ENCODE measurements at regions not wholly inside any gene's neighbourhood (a gene's known extent, or its start where the extent isn't known, plus 50 kb on each side); places are given as distances from the start of the nearest gene placed in this dataset.

GRCh38 chr13:68808456-68808855 is 1299.2 kb upstream of the ATXN8OS start:
- Histone ChIP-seq H3K36me3 (ENCODE audit: insufficient read depth, low read length, poor library complexity, severe bottlenecking) (no peaks in the 10 kb centered on the region), H3K27me3 (replicated peaks; ENCODE audit: insufficient read depth, low read depth, low read length, poor library complexity) (no peaks in the 10 kb centered on the region), H3K4me3 (ENCODE audit: low read depth, low read length, poor library complexity, severe bottlenecking) (no peak overlapping the region), H3K4me1 (ENCODE audit: insufficient read depth, low read length, poor library complexity, severe bottlenecking) (no peaks in the 10 kb centered on the region), H3K27ac (ENCODE audit: low read depth, low read length, poor library complexity, severe bottlenecking) (no peak overlapping the region), H3K9me3 (ENCODE audit: low read depth, low read length, poor library complexity, severe bottlenecking) (no peaks in the 10 kb centered on the region)
- intact Hi-C loops (cut with micrococcal nuclease; ENCODE audit: unreplicated experiment): no loop called here
- DNase-seq (ENCODE audit: low spot score): no peak
- no TSS peak for BruUV-seq (replicated peaks)
- TF ChIP-seq EZH2 (IDR thresholded peaks at IDR 0.05; ENCODE audit: borderline replicate concordance, low read depth, low read length, poor library complexity, severe bottlenecking) (no peak), CTCF (conservative IDR thresholded peaks at IDR 0.05; ENCODE audit: low read depth, low read length) (no peak)
- CTCF ChIA-PET: no interaction called here
- POLR2A ChIA-PET (ENCODE audit: low non-redundant PET): no interaction called here

- POLR2A ChIA-PET (ENCODE audit: low non-redundant PET): no interaction called here
- intact Hi-C loops (cut with micrococcal nuclease; ENCODE audit: unreplicated experiment): no loop called here
- Histone ChIP-seq H3K9me3 (ENCODE audit: low read depth, low read length, poor library complexity, severe bottlenecking) (no peaks in the 10 kb centered on the region), H3K27me3 (replicated peaks; ENCODE audit: insufficient read depth, low read depth, low read length, poor library complexity) (no peaks in the 10 kb centered on the region), H3K36me3 (ENCODE audit: insufficient read depth, low read length, poor library complexity, severe bottlenecking) (no peaks in the 10 kb centered on the region), H3K4me1 (ENCODE audit: insufficient read depth, low read length, poor library complexity, severe bottlenecking) (no peaks in the 10 kb centered on the region), H3K4me3 (ENCODE audit: low read depth, low read length, poor library complexity, severe bottlenecking) (no peak overlapping the region), H3K27ac (ENCODE audit: low read depth, low read length, poor library complexity, severe bottlenecking) (no peak overlapping the region)
- TF ChIP-seq EZH2 (IDR thresholded peaks at IDR 0.05; ENCODE audit: borderline replicate concordance, low read depth, low read length, poor library complexity, severe bottlenecking) (no peak), CTCF (conservative IDR thresholded peaks at IDR 0.05; ENCODE audit: low read depth, low read length) (no peak)
- CTCF ChIA-PET: no interaction called here
- BruUV-seq (replicated peaks): no TSS peak
- no peak for DNase-seq (ENCODE audit: low spot score)
These were observed 1301.5 kb upstream of the ATXN8OS start for GRCh38 chr13:68806125-68806524.

- TF ChIP-seq EZH2 (IDR thresholded peaks at IDR 0.05; ENCODE audit: borderline replicate concordance, low read depth, low read length, poor library complexity, severe bottlenecking) (no peak), CTCF (conservative IDR thresholded peaks at IDR 0.05; ENCODE audit: low read depth, low read length) (no peak)
- Histone ChIP-seq H3K27me3 (replicated peaks; ENCODE audit: insufficient read depth, low read depth, low read length, poor library complexity) (no peaks in the 10 kb centered on the region), H3K9me3 (ENCODE audit: low read depth, low read length, poor library complexity, severe bottlenecking) (peaks cover 7% of the 10 kb centered on the region), H3K27ac (ENCODE audit: low read depth, low read length, poor library complexity, severe bottlenecking) (no peak overlapping the region), H3K36me3 (ENCODE audit: insufficient read depth, low read length, poor library complexity, severe bottlenecking) (no peaks in the 10 kb centered on the region), H3K4me1 (ENCODE audit: insufficient read depth, low read length, poor library complexity, severe bottlenecking) (no peaks in the 10 kb centered on the region), H3K4me3 (ENCODE audit: low read depth, low read length, poor library complexity, severe bottlenecking) (no peak overlapping the region)
- BruUV-seq (replicated peaks): no TSS peak
- POLR2A ChIA-PET (ENCODE audit: low non-redundant PET): no interaction called here
- CTCF ChIA-PET: no interaction called here
- DNase-seq (ENCODE audit: low spot score): no peak
- intact Hi-C loops (cut with micrococcal nuclease; ENCODE audit: unreplicated experiment): no loop called here
These were observed 1323.4 kb upstream of the ATXN8OS start for GRCh38 chr13:68784275-68784674.

Data from A673 (cell line).